ENCODE measurements at regions not wholly inside any gene's neighbourhood (a gene's known extent, or its start where the extent isn't known, plus 50 kb on each side); places are given as distances from the start of the nearest gene placed in this dataset.

- Histone ChIP-seq H3K4me3 (no peak overlapping the region), H3K4me1 (no peaks in the 10 kb centered on the region), H3K27ac (no peak overlapping the region), H3K4me2 (no peak overlapping the region), H3K9me3 (no peaks in the 10 kb centered on the region)
- CTCF ChIA-PET, result no interaction called here
- no peak for FAIRE-seq
- no peak for ATAC-seq
- POLR2A ChIA-PET, result no interaction called here
- DNase-seq (ENCODE audit: low read depth in 1 of 2, low spot score in 1 of 2), result no peak
- TF ChIP-seq SREBF2 (IDR thresholded peaks at IDR 0.05) (no peak), CBX2 (IDR thresholded peaks at IDR 0.05; ENCODE audit: borderline replicate concordance, low read depth) (no peak)
- 2% methylated on average over 3 of the region's 3 CpGs for WGBS (ENCODE audit: missing lambda C conversion rate)
Measured at GRCh38 chr3:3615533-3615932, 183.7 kb upstream of the LRRN1 start.

GRCh38 chr3:3610581-3611298, 188.5 kb upstream of the LRRN1 start:
- FAIRE-seq, result no peak
- CTCF ChIA-PET, result no interaction called here
- no peak for ATAC-seq
- Histone ChIP-seq H3K9me3 (no peaks in the 10 kb centered on the region), H3K4me1 (no peaks in the 10 kb centered on the region), H3K4me3 (no peak overlapping the region), H3K4me2 (no peak overlapping the region), H3K27ac (no peak overlapping the region)
- TF ChIP-seq NR3C1 (IDR thresholded peaks at IDR 0.05) (no peak), RFX5 (IDR thresholded peaks at IDR 0.05) (no peak), RAD21 (conservative IDR thresholded peaks at IDR 0.05 in 1 of 2, IDR thresholded peaks at IDR 0.05 in 1 of 2) (no peak), HEYL (CRISPR knock-in tag; IDR thresholded peaks at IDR 0.05) (no peak), CHD4 (IDR thresholded peaks at IDR 0.05; ENCODE audit: borderline replicate concordance) (no peak), BCL3 (IDR thresholded peaks at IDR 0.05) (no peak), BHLHE40 (IDR thresholded peaks at IDR 0.05; ENCODE audit: low read depth, low read length) (no peak), EHMT2 (IDR thresholded peaks at IDR 0.05; ENCODE audit: low read depth) (no peak)
- DNase-seq (ENCODE audit: low read depth in 1 of 2, low spot score in 1 of 2), result no peak
- WGBS (ENCODE audit: missing lambda C conversion rate), result 39% methylated on average over 4 of the region's 4 CpGs
- POLR2A ChIA-PET, result no interaction called here

GRCh38 chr3:3606321-3606720, 192.9 kb upstream of the LRRN1 start:
- DNase-seq (ENCODE audit: low read depth in 1 of 2, low spot score in 1 of 2) (no peak), FAIRE-seq (no peak), ATAC-seq (no peak)
- CTCF ChIA-PET, result no interaction called here
- WGBS (ENCODE audit: missing lambda C conversion rate), result 31% methylated on average over 4 of the region's 4 CpGs
- TF ChIP-seq CHD4 (IDR thresholded peaks at IDR 0.05; ENCODE audit: borderline replicate concordance) (no peak), MAFK (IDR thresholded peaks at IDR 0.05; ENCODE audit: partially characterized antibody) (no peak), ATOH8 (CRISPR knock-in tag; IDR thresholded peaks at IDR 0.05; ENCODE audit: low read depth) (no peak), RCOR1 (IDR thresholded peaks at IDR 0.05; ENCODE audit: low read depth, low read length) (no peak), JUN (IDR thresholded peaks at IDR 0.05) (no peak), RFX5 (IDR thresholded peaks at IDR 0.05) (no peak), HOXB5 (CRISPR knock-in tag; IDR thresholded peaks at IDR 0.05) (no peak)
- no peak overlapping the region for H3K4me3 ChIP-seq
- POLR2A ChIA-PET, result no interaction called here
- H3K27ac ChIP-seq, result no peak overlapping the region
- H3K9me3 ChIP-seq, result no peaks in the 10 kb centered on the region
- no peaks in the 10 kb centered on the region for H3K4me1 ChIP-seq
- H3K4me2 ChIP-seq, result no peak overlapping the region

- ChIA-PET POLR2A (no interaction called here), CTCF (no interaction called here)
Measured at GRCh38 chr3:3605226-3605625, 194.0 kb upstream of the LRRN1 start.

GRCh38 chr3:3603351-3603750, 195.9 kb upstream of the LRRN1 start:
- Histone ChIP-seq H3K9me3 (no peaks in the 10 kb centered on the region), H3K4me1 (no peaks in the 10 kb centered on the region), H3K4me3 (no peak overlapping the region), H3K4me2 (no peak overlapping the region), H3K27ac (no peak overlapping the region)
- DNase-seq (ENCODE audit: low read depth in 1 of 2, low spot score in 1 of 2) (no peak), FAIRE-seq (no peak), ATAC-seq (no peak)
- no peak for TF ChIP-seq ELK1 (IDR thresholded peaks at IDR 0.05; ENCODE audit: low read depth, low read length)
- no peak for TF ChIP-seq JUN (IDR thresholded peaks at IDR 0.05)
- TF ChIP-seq HEYL (CRISPR knock-in tag; IDR thresholded peaks at IDR 0.05), result no peak
- TF ChIP-seq HES2 (IDR thresholded peaks at IDR 0.05), result no peak
- no peak for TF ChIP-seq MAFK (IDR thresholded peaks at IDR 0.05; ENCODE audit: partially characterized antibody)
- TF ChIP-seq HOXB5 (CRISPR knock-in tag; IDR thresholded peaks at IDR 0.05), result no peak
- TF ChIP-seq CBX2 (IDR thresholded peaks at IDR 0.05; ENCODE audit: borderline replicate concordance, low read depth), result no peak
- TF ChIP-seq RCOR1 (IDR thresholded peaks at IDR 0.05; ENCODE audit: low read depth, low read length), result no peak
- TF ChIP-seq EP300 (IDR thresholded peaks at IDR 0.05), result no peak
- CTCF ChIA-PET, result no interaction called here
- 63% methylated on average over 4 of the region's 4 CpGs for WGBS (ENCODE audit: missing lambda C conversion rate)
- POLR2A ChIA-PET, result no interaction called here

More at GRCh38 chr3:3605226-3605625, 194.0 kb upstream of the LRRN1 start:
- WGBS (ENCODE audit: missing lambda C conversion rate), result 5% methylated on average over 3 of the region's 3 CpGs
- FAIRE-seq (no peak), DNase-seq (ENCODE audit: low read depth in 1 of 2, low spot score in 1 of 2) (no peak), ATAC-seq (no peak)
- H3K4me1 ChIP-seq, result no peaks in the 10 kb centered on the region
- H3K4me2 ChIP-seq, result no peak overlapping the region
- no peaks in the 10 kb centered on the region for H3K9me3 ChIP-seq
- no peak overlapping the region for H3K27ac ChIP-seq
- H3K4me3 ChIP-seq, result no peak overlapping the region
- no peak for TF ChIP-seq ZSCAN20 (CRISPR knock-in tag; IDR thresholded peaks at IDR 0.05)

Data from A549 (cell line).